MM.1S (cell line): ENCODE measurements at regions not wholly inside any gene's neighbourhood (a gene's known extent, or its start where the extent isn't known, plus 50 kb on each side); places are given as distances from the start of the nearest gene placed in this dataset.

ENCODE experiments used
- DNase-seq: peaks from one replicate; pipeline ENCODE4 v3.0.0-alpha.2; 2015
- H2AFZ ChIP-seq: fragments of 300-600 bp; sonication (generic); 2 replicates; pipeline ENCODE4 v1.6.0; 2016; ENCODE audit warnings: antibody characterized with exemption, low read length
- H3F3A ChIP-seq: fragments of 300-600 bp; sonication (generic); 2 replicates; pipeline ENCODE4 v1.6.1; 2016; ENCODE audit warnings: mild to moderate bottlenecking, antibody characterized with exemption, low read length, moderate library complexity, mixed read lengths; ENCODE audit not compliant: insufficient read depth
- H3K27ac ChIP-seq: fragments of 300-600 bp; sonication (generic); 2 replicates; pipeline ENCODE4 v1.5.1; 2016; ENCODE audit warnings: mild to moderate bottlenecking, low read length
- H3K27me3 ChIP-seq: fragments of 300-600 bp; sonication (generic); replicated peaks from 2 replicates; pipeline ENCODE4 v1.6.0; 2016; ENCODE audit warnings: low read length; ENCODE audit not compliant: insufficient read depth
- H3K36me3 ChIP-seq: fragments of 300-600 bp; sonication (generic); replicated peaks from 2 replicates; pipeline ENCODE4 v1.6.1; 2016; ENCODE audit warnings: mild to moderate bottlenecking, low read length, mixed read lengths; ENCODE audit not compliant: insufficient read depth
- H3K4me1 ChIP-seq: fragments of 300-600 bp; sonication (generic); 2 replicates; pipeline ENCODE4 v1.6.1; 2016; ENCODE audit warnings: low read length, mixed read lengths
- H3K4me2 ChIP-seq: fragments of 300-600 bp; sonication (generic); 2 replicates; pipeline ENCODE4 v1.6.0; 2016; ENCODE audit warnings: low read depth, low read length
- H3K4me3 ChIP-seq: fragments of 300-600 bp; sonication (generic); 2 replicates; pipeline ENCODE4 v1.5.1; 2016; ENCODE audit warnings: low read length, mixed read lengths
- H3K79me2 ChIP-seq: fragments of 300-600 bp; sonication (generic); 2 replicates; pipeline ENCODE4 v1.6.1; 2016; ENCODE audit warnings: mixed run types, low read length, mixed read lengths
- H3K9ac ChIP-seq: fragments of 300-600 bp; sonication (generic); 2 replicates; pipeline ENCODE4 v1.6.1; 2016; ENCODE audit warnings: low read length, mixed read lengths
- H3K9me2 ChIP-seq: fragments of 300-600 bp; sonication (generic); replicated peaks from 2 replicates; pipeline ENCODE4 v1.6.1; 2016; ENCODE audit warnings: mild to moderate bottlenecking, low read length, mixed read lengths; ENCODE audit not compliant: insufficient read depth
- H3K9me3 ChIP-seq: fragments of 300-600 bp; sonication (generic); replicated peaks from 2 replicates; pipeline ENCODE4 v1.6.1; 2016; ENCODE audit warnings: mild to moderate bottlenecking, low read length, mixed read lengths; ENCODE audit not compliant: insufficient read depth
- H4K20me1 ChIP-seq: fragments of 300-600 bp; sonication (generic); 2 replicates; pipeline ENCODE4 v1.6.1; 2016; ENCODE audit warnings: mild to moderate bottlenecking, low read length, moderate library complexity, mixed read lengths; ENCODE audit not compliant: insufficient read depth
- CTCF ChIP-seq: fragments of 300-600 bp; sonication (generic); IDR thresholded peaks from 2 replicates; pipeline ENCODE4 v1.5.1; 2016; ENCODE audit warnings: antibody characterized with exemption, low read length, mixed read lengths
- EZH2 ChIP-seq: fragments of 300-600 bp; sonication (generic); optimal IDR thresholded peaks from 2 replicates; pipeline ENCODE3; 2017; ENCODE audit warnings: low read depth, mild to moderate bottlenecking, antibody characterized with exemption, low read length, mixed read lengths
- EZH2phosphoT487 ChIP-seq: fragments of 300-600 bp; sonication (generic); IDR thresholded peaks from 2 replicates; pipeline ENCODE4 v1.6.1; 2018; ENCODE audit warnings: antibody characterized with exemption, low read length

GRCh38 chr21:27168084-27168483 lies 201.2 kb upstream of the ADAMTS5 start:
- no peaks in the 10 kb centered on the region for H3K9me3 ChIP-seq

GRCh38 chr21:27164208-27165177 lies 197.6 kb upstream of the ADAMTS5 start:
- no peak for TF ChIP-seq CTCF
- TF ChIP-seq EZH2phosphoT487 = no peak
- no peak for TF ChIP-seq EZH2
- no peak for DNase-seq
- H3K9me2 ChIP-seq = no peaks in the 10 kb centered on the region
- H3K4me2 ChIP-seq = no peak overlapping the region
- no peaks in the 10 kb centered on the region for H3F3A ChIP-seq
- H3K27me3 ChIP-seq = no peaks in the 10 kb centered on the region
- no peaks in the 10 kb centered on the region for H4K20me1 ChIP-seq
- no peaks in the 10 kb centered on the region for H3K36me3 ChIP-seq
- H3K79me2 ChIP-seq = no peaks in the 10 kb centered on the region
- no peaks in the 10 kb centered on the region for H3K4me1 ChIP-seq
- no peak overlapping the region for H3K9ac ChIP-seq
- no peak overlapping the region for H3K27ac ChIP-seq
- H3K9me3 ChIP-seq = no peaks in the 10 kb centered on the region
- H2AFZ ChIP-seq = no peak overlapping the region
- H3K4me3 ChIP-seq = no peak overlapping the region

More at GRCh38 chr21:27168084-27168483, 201.2 kb upstream of the ADAMTS5 start:
- no peak for DNase-seq
- TF ChIP-seq CTCF (no peak), EZH2phosphoT487 (no peak), EZH2 (no peak)
- Histone ChIP-seq H3K79me2 (no peaks in the 10 kb centered on the region), H3K36me3 (no peaks in the 10 kb centered on the region), H3K27ac (no peak overlapping the region), H2AFZ (no peak overlapping the region), H3K9ac (no peak overlapping the region), H3K4me3 (no peak overlapping the region), H3F3A (no peaks in the 10 kb centered on the region), H3K4me2 (no peak overlapping the region), H3K4me1 (no peaks in the 10 kb centered on the region), H4K20me1 (no peaks in the 10 kb centered on the region), H3K27me3 (no peaks in the 10 kb centered on the region), H3K9me2 (no peaks in the 10 kb centered on the region)

- Histone ChIP-seq H3K79me2 (no peaks in the 10 kb centered on the region), H3K4me2 (no peak overlapping the region), H3F3A (no peaks in the 10 kb centered on the region), H3K9me2 (no peaks in the 10 kb centered on the region), H3K27me3 (no peaks in the 10 kb centered on the region), H4K20me1 (no peaks in the 10 kb centered on the region), H3K36me3 (no peaks in the 10 kb centered on the region), H3K9me3 (no peaks in the 10 kb centered on the region), H3K4me1 (no peaks in the 10 kb centered on the region), H3K27ac (no peak overlapping the region), H3K9ac (no peak overlapping the region), H2AFZ (no peak overlapping the region), H3K4me3 (no peak overlapping the region)
- no peak for DNase-seq
- no peak for TF ChIP-seq CTCF
- no peak for TF ChIP-seq EZH2phosphoT487
- no peak for TF ChIP-seq EZH2
Measured at GRCh38 chr21:27158967-27159366, 192.1 kb upstream of the ADAMTS5 start.
